ENCODE measurements at regions not wholly inside any gene's neighbourhood (a gene's known extent, or its start where the extent isn't known, plus 50 kb on each side); places are given as distances from the start of the nearest gene placed in this dataset.
"Not testable (repeated sequence)": the region's sequence is repeated elsewhere in the genome, so short reads cannot be mapped to it uniquely, and the experiment has no call there.

- DNase-seq: no peak
These were observed 571.1 kb upstream of the ID2 start for GRCh38 chr2:8110716-8111115.

DNA sequence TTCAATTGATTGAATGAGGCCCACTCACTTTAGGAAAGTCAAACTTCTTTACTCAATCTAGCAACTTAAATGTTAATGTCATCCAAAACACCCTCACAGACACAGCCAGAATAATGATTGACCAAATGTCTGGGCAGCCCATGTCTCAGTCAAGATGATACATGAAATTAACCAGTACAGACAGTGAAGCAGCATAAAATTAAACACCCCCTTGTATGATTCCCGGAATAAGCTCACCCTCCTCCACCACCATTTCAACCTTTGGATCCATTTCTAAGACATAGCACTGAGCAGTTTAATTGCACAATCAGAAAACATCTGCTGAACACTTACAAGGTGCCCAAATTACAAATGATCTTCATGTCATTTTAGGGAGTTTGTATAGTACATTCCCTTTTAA is 570.7 kb upstream of the ID2 start:
- no peak for DNase-seq

GRCh38 chr2:8115456-8115855 is 566.4 kb upstream of the ID2 start:
- no peak for DNase-seq

DNA sequence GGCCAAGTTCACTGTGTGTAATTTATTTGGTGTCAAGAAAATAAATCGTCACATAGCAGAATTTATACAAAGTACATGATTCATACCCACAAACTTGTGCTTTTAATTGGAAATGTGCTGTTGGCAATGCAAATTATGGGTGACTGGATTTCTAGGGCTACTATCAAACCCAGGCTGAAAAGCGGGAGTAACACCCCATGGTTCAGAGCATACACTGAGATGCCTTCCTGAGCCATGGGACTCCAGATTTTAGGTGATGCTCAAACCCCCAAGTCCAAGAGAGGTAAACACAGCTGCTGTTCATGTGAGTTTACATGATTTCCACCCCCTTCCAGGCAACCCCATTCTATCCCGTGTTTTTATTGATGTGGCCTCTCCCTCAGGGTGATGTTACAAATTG is 565.9 kb upstream of the ID2 start:
- DNase-seq: no peak

DNA sequence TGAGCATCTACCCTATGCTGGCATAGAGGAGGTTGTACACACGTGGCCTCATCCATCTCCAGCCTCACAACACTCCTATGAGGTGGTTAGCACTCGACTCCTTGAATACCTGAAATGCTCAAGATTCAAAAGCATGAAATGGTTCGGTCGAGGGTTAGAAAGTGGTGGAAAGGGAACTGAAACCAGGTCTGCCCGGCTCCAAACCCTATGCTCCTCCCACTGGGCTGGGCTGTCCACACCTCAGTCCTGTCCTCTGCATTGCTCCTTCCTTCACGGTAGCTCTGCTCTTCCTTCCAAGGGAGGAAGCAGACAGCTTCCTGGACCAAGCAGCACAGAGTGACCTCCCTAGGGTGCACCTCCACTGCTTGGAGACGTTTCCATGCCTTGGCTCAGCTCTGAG is 565.2 kb upstream of the ID2 start:
- no peak for DNase-seq

GRCh38 chr2:8118940-8119781 is 562.7 kb upstream of the ID2 start:
- no peak for DNase-seq

- DNase-seq: no peak
These were observed 561.9 kb upstream of the ID2 start for GRCh38 chr2:8119782-8120505.

DNA sequence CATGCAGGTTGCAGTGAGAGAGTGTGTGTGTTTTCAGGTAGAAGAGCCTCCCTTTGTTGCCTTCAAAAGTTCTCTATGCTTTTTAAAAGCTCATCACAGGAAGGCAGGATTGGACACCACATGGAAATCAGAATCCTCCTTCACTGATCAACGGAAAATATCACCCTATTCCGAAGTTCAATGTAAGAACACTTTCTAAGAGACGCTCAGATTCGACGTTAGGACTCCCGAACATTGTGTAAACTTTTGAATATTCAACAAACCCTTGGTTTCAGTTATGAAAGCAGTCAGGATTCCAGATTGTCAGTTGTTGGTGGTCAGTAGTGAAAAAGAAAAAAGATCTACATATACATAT is 561.4 kb upstream of the ID2 start:
- no peak for DNase-seq

DNA sequence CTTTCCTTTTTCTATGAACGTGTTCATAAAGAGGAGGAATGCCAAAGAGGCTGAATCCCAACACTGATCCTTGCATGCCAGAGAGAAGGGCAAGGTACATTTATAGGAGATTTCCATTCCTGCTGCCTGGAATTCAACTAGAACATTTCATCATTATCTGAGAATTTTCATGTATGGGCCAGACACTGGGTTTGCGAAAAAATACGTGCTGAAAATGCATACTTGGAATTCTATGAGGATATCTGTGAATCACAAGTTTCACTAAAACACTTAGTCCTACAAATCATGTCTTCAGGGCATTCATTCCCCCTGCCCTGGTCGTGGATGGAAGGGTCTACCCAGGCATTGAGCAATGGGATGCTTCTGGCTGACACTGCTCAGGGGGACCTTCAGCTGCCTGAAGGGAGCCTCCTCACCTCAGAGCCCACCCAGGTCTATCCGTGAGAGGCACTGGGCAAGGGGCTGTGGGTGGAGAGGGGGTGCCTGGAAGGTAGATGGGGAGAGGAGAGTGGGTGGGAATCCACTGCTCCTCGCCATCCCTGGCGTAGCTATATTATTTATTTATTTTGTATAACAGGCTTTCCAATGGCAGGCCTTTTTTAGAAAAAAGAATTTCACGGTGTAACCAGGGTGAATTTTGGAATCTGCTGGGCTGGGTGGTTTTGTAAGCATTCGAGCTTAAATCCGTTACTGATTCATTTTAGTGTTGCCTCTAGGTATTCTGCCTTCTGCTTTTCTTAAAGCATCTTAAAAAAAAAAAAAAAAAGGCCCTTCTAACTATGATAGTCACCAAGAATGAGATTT is 560.6 kb upstream of the ID2 start:
- DNase-seq: no peak

GRCh38 chr2:8121826-8122513 is 559.9 kb upstream of the ID2 start:
- DNase-seq: no peak

GRCh38 chr2:8122520-8122919 is 559.3 kb upstream of the ID2 start:
- DNase-seq: no peak

DNA sequence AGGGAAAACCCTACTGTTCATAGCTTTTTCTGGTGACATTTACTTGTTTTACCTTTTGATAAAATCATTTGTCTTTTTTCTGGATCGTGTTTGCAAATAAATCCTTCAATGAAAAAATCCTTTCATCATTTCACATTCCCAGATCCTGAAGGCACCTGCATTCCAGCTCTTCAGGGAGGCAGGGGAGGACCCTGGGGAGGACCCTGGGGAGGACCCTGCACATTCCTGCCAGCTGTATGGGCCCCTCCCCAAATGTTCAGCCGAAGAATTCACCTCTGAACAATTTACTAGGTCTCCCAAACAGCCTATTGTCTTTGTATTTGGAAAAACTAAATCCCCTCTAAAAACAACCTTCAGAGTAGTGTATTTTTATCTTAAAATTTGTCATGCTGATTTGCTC is 558.4 kb upstream of the ID2 start:
- no peak for DNase-seq

DNA sequence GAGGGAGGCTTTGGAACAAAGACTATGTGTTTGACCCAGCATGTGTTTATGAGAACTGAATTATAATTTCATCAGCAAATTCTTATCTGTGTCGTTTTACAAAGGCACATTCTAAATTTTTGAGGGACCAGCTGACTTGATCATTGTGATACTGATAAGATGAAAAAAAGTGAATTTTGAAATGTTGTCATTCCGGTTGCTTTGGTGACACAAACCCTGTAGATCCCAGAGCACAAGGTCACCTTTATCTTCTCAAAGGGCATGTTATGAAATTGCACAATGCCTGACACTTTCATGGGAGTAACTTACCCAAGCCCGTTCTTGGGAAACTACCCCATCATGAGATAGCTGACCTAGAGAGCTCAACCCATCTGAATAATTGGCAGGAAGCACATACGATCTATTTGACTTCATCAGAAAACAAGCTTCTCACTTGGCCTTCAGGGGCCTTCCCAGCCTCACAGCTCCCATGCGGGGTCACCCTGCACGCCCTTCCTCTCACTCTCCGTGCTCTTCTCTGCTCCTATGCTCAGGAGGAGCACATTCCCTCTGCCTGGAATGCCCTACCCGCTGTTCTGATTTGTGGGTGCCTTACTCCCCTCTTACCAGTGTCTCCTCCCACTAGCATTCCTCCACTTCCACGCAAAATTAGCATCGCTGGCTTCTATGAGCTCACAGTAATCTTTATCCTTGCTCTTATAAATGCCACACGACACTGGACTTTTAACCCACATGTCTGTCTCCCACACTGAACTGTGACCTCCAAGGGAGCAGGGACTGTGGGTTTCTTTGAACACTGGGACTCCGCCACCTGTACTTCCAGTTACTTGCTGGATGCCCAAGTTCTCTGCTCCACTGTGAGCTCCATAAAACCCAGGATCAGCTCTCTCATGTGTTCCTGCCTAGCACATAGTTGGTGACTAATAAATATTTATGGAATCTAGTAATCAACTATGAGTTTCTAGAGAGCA is 555.8 kb upstream of the ID2 start:
- DNase-seq: peak; percentile 34

- no peak for DNase-seq
These were observed 555.1 kb upstream of the ID2 start for GRCh38 chr2:8126783-8127182.

GRCh38 chr2:8131423-8131822 is 550.4 kb upstream of the ID2 start:
- DNase-seq: not testable (repeated sequence)

- no peak for DNase-seq
These were observed 549.5 kb upstream of the ID2 start for GRCh38 chr2:8132351-8132831.

GRCh38 chr2:8132879-8133278 is 549.0 kb upstream of the ID2 start:
- no peak for DNase-seq

DNA sequence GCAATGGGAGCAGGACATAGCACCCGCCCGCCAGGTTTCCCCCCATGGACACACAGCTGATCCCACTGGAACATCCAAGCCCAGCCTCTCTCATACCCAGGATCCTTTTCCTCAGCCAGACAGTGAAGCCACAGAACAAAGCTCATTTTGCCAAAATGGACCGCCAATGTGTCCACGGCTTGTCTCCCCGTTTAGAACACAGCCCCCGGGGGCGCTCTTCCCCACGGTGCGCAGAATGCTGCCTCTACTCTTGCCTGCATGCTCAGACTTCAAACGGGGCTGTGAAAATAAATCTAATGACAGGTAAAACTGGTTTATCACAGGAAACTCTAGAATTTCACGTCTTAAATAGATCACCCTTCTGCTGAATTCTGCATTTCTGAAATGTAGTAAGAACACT is 548.5 kb upstream of the ID2 start:
- DNase-seq: no peak

DNA sequence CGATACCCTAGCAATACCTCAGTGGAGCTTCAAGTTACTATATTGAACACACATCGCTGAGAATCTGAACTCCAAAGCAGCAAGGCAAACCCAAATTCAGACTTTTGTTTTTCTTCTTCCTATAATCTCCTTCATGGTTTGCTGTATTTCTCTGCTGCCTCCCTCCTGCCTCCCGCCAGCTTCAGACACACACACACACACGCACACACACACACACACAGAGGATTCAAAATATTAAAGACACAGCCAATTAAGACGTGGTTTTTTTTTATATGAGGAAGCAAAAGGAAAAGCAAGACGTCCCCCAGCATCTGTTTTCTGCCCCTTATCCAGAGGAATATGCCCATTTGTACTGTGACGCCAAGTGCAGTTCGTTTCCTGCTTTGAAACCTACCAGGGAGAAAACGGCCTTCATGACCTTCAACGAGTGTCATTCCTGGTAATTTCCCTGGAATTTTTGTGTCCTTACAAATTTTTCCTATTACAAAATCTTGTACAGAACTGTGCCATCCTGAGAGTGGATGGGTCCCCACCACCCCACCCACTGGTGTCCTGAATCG is 547.9 kb upstream of the ID2 start:
- DNase-seq: no peak

DNA sequence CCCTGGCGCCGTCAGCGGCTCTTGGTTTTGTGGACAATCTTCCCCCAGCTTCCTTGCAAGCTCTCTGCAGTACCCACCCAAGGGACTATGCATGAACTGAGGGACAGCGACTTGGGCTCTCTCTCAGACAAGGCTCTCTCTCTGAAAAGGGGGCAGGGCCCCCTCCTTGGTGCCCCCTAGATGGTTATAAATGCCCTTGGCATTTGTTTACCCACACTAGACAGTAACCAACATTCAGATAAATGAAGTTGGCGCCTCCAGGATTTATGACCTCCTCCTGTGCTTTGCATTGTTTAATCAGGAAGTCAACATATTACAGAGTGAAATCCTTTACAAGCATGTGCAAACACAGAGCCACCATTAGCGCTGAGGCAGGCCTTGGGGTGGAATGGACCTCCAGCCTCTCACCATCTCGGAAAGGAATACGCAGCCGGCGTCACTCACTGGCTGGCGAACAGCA is 547.4 kb upstream of the ID2 start:
- no peak for DNase-seq

GRCh38 chr2:8134985-8135682 is 546.7 kb upstream of the ID2 start:
- DNase-seq: peak; percentile 70

Data from hematopoietic multipotent progenitor cell treated with erythropoietin and hydrocortisone succinate and interleukin-3 and kit ligand, for 6 days (in vitro differentiated cells).